MM.1S (cell line): ENCODE measurements at regions not wholly inside any gene's neighbourhood (a gene's known extent, or its start where the extent isn't known, plus 50 kb on each side); places are given as distances from the start of the nearest gene placed in this dataset.

Experiments used
- CTCF ChIP-seq: fragments of 300-600 bp; sonication (generic); IDR thresholded peaks from 2 replicates; pipeline ENCODE4 v1.5.1; 2016; ENCODE audit warnings: antibody characterized with exemption, low read length, mixed read lengths
- EZH2 ChIP-seq: fragments of 300-600 bp; sonication (generic); optimal IDR thresholded peaks from 2 replicates; pipeline ENCODE3; 2017; ENCODE audit warnings: low read depth, mild to moderate bottlenecking, antibody characterized with exemption, low read length, mixed read lengths
- EZH2phosphoT487 ChIP-seq: fragments of 300-600 bp; sonication (generic); IDR thresholded peaks from 2 replicates; pipeline ENCODE4 v1.6.1; 2018; ENCODE audit warnings: antibody characterized with exemption, low read length

- no peak for TF ChIP-seq CTCF
- no peak for TF ChIP-seq EZH2
- no peak for TF ChIP-seq EZH2phosphoT487
These were observed 107.7 kb downstream of the SMIM20 start for GRCh38 chr4:26021417-26022345.
